NCI-H510A (cell line): ENCODE measurements at regions not wholly inside any gene's neighbourhood (a gene's known extent, or its start where the extent isn't known, plus 50 kb on each side); places are given as distances from the start of the nearest gene placed in this dataset.
"Not testable (repeated sequence)": the region's sequence is repeated elsewhere in the genome, so short reads cannot be mapped to it uniquely, and the experiment has no call there.

Experiments used
- DNase-seq: peaks from one replicate; lab custom pipeline; 2025; lab: John Stamatoyannopoulos, UW

- DNase-seq, result no peak
Observed at GRCh38 chr9:12997009-12997408, 222.2 kb downstream of the LURAP1L start.

GRCh38 chr9:13001989-13002580 lies 227.3 kb downstream of the LURAP1L start:
- no peak for DNase-seq

- no peak for DNase-seq
Observed at GRCh38 chr9:13002740-13003139, 227.9 kb downstream of the LURAP1L start.

GRCh38 chr9:13009871-13010270 lies 235.1 kb downstream of the LURAP1L start:
- no peak for DNase-seq

- DNase-seq, result no peak
Observed at GRCh38 chr9:13013991-13014883, 239.4 kb downstream of the LURAP1L start.

GRCh38 chr9:13017260-13017659 lies 242.4 kb downstream of the LURAP1L start:
- DNase-seq, result no peak

GRCh38 chr9:13020146-13021040 lies 245.6 kb downstream of the LURAP1L start:
- no peak for DNase-seq

GRCh38 chr9:13022756-13023155 lies 247.9 kb downstream of the LURAP1L start:
- no peak for DNase-seq

GRCh38 chr9:13023498-13023897 lies 248.7 kb downstream of the LURAP1L start:
- DNase-seq, result no peak

- DNase-seq, result no peak
Observed at GRCh38 chr9:13026956-13027355, 252.1 kb downstream of the LURAP1L start.

GRCh38 chr9:13027879-13028278 lies 251.6 kb downstream of the MPDZ start:
- no peak for DNase-seq

- DNase-seq, result no peak
Observed at GRCh38 chr9:13032585-13032984, 246.9 kb downstream of the MPDZ start.

- DNase-seq, result peak; percentile 31
Observed at GRCh38 chr9:13033959-13034693, 245.4 kb downstream of the MPDZ start.

- no peak for DNase-seq
Observed at GRCh38 chr9:13034694-13035002, 244.8 kb downstream of the MPDZ start.

GRCh38 chr9:13035822-13036221 lies 243.7 kb downstream of the MPDZ start:
- DNase-seq, result no peak

GRCh38 chr9:13037808-13038207 lies 241.7 kb downstream of the MPDZ start:
- not testable (repeated sequence) for DNase-seq

- no peak for DNase-seq
Observed at GRCh38 chr9:13047827-13048587, 231.5 kb downstream of the MPDZ start.

- DNase-seq, result peak; percentile 10
Observed at GRCh38 chr9:13049223-13049622, 230.3 kb downstream of the MPDZ start.

- DNase-seq, result no peak
Observed at GRCh38 chr9:13053504-13053903, 226.0 kb downstream of the MPDZ start.

GRCh38 chr9:13054389-13054788 lies 225.1 kb downstream of the MPDZ start:
- no peak for DNase-seq
